ENCODE measurements at regions not wholly inside any gene's neighbourhood (a gene's known extent, or its start where the extent isn't known, plus 50 kb on each side); places are given as distances from the start of the nearest gene placed in this dataset.

- in situ Hi-C loops (cut with MboI; ENCODE audit: low pct_unique_long_range_greater_than_20kb, low sequenced_read_pairs, unreplicated experiment): no loop called here
- no peak for DNase-seq (ENCODE audit: low spot score)
- TF ChIP-seq CTCF (IDR thresholded peaks at IDR 0.05; ENCODE audit: extremely low read depth, insufficient read depth, missing control alignments): no peak
Observed at GRCh38 chr12:111072299-111072698, 151.9 kb upstream of the MYL2 start.

- DNase-seq (ENCODE audit: low spot score): no peak
- TF ChIP-seq CTCF (IDR thresholded peaks at IDR 0.05; ENCODE audit: extremely low read depth, insufficient read depth, missing control alignments): no peak
Observed at GRCh38 chr12:111069886-111070285, 149.5 kb upstream of the MYL2 start.

GRCh38 chr12:111068290-111068689 is 147.9 kb upstream of the MYL2 start:
- no peak for TF ChIP-seq CTCF (IDR thresholded peaks at IDR 0.05; ENCODE audit: extremely low read depth, insufficient read depth, missing control alignments)
- DNase-seq (ENCODE audit: low spot score): no peak
- in situ Hi-C loops (cut with MboI; ENCODE audit: low pct_unique_long_range_greater_than_20kb, low sequenced_read_pairs, unreplicated experiment): no loop called here

More at GRCh38 chr12:111069886-111070285, 149.5 kb upstream of the MYL2 start:
- in situ Hi-C loops (cut with MboI; ENCODE audit: low pct_unique_long_range_greater_than_20kb, low sequenced_read_pairs, unreplicated experiment): no loop called here

GRCh38 chr12:111067498-111067897 is 147.1 kb upstream of the MYL2 start:
- in situ Hi-C loops (cut with MboI; ENCODE audit: low pct_unique_long_range_greater_than_20kb, low sequenced_read_pairs, unreplicated experiment): no loop called here
- no peak for DNase-seq (ENCODE audit: low spot score)
- TF ChIP-seq CTCF (IDR thresholded peaks at IDR 0.05; ENCODE audit: extremely low read depth, insufficient read depth, missing control alignments): no peak

- no peak for DNase-seq (ENCODE audit: low spot score)
- no peak for TF ChIP-seq CTCF (IDR thresholded peaks at IDR 0.05; ENCODE audit: extremely low read depth, insufficient read depth, missing control alignments)
- in situ Hi-C loops (cut with MboI; ENCODE audit: low pct_unique_long_range_greater_than_20kb, low sequenced_read_pairs, unreplicated experiment): no loop called here
Observed at GRCh38 chr12:111066744-111067437, 146.5 kb upstream of the MYL2 start.

GRCh38 chr12:111064982-111065381 is 144.6 kb upstream of the MYL2 start:
- DNase-seq (ENCODE audit: low spot score): no peak
- no peak for TF ChIP-seq CTCF (IDR thresholded peaks at IDR 0.05; ENCODE audit: extremely low read depth, insufficient read depth, missing control alignments)
- in situ Hi-C loops (cut with MboI; ENCODE audit: low pct_unique_long_range_greater_than_20kb, low sequenced_read_pairs, unreplicated experiment): no loop called here
